ENCODE measurements at regions not wholly inside any gene's neighbourhood (a gene's known extent, or its start where the extent isn't known, plus 50 kb on each side); places are given as distances from the start of the nearest gene placed in this dataset.

GRCh38 chr6:132973514-132973993 lies 159.2 kb downstream of the RPS12 start:
- no peak for DNase-seq (ENCODE audit: low read depth in 2 of 2)

DNA sequence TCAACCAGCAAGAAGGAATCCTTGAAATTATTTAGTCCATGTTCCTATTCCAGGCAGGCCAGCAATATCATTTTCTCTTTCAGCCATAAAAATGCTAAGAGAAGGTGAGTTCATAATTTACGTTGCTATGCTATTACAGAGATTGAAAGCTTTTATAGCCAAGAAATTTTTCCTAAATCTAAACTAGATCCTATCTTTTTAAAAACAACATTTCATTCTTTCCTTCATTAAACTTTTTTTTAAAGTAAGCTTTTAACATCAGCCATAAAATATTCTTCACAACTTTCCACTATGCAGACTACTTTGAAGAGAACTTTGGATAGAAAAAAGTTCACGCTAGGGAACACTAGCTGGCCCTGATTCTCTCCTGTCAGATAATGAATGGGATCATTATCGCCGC lies 159.8 kb downstream of the RPS12 start:
- DNase-seq (ENCODE audit: low read depth in 2 of 2) = no peak

- no peak for DNase-seq (ENCODE audit: low read depth in 2 of 2)
Measured at GRCh38 chr6:132977413-132977812, 163.0 kb downstream of the RPS12 start.

DNA sequence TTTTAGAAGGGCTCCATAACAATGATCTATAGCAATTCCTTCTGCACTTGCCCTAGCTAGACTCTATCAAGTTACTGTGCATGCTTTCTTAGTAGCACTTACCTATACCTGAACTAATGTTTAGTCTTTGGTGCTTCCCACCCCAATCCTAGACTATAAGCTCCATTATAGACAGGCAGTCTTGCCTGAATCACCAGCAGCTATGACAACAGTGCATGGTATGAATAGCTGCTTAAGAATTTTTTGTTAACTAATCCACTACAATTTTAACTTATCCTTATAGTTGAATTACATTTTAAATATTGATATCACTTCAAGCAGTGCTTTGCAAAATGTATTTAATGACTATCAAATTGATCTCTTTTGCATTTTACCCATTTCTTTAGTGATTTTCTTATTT lies 164.3 kb downstream of the RPS12 start:
- DNase-seq (ENCODE audit: low read depth in 2 of 2) = no peak

- no peak for DNase-seq (ENCODE audit: low read depth in 2 of 2)
Measured at GRCh38 chr6:132993738-132994137, 179.4 kb downstream of the RPS12 start.

GRCh38 chr6:132995009-132995408 lies 180.6 kb downstream of the RPS12 start:
- no peak for DNase-seq (ENCODE audit: low read depth in 2 of 2)

DNA sequence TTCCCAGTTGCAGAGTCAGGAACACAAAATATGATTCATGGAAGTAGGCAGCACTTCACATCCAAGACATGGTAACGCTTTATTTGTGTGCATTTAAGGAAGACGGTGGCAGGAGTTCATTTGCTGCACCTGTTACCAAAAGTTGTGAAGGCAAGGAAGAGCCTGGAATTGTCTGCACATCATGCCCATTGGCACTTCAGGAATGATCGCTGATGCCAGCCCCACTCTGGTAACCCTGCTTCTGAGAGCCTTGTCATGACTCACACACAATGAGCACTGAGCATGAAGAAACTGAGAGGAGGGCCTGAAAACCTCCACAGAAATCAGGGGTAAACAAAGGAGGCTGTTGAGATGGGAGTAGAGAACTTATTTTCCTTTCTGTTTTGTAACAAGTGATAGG lies 181.1 kb downstream of the RPS12 start:
- DNase-seq (ENCODE audit: low read depth in 2 of 2) = no peak

DNA sequence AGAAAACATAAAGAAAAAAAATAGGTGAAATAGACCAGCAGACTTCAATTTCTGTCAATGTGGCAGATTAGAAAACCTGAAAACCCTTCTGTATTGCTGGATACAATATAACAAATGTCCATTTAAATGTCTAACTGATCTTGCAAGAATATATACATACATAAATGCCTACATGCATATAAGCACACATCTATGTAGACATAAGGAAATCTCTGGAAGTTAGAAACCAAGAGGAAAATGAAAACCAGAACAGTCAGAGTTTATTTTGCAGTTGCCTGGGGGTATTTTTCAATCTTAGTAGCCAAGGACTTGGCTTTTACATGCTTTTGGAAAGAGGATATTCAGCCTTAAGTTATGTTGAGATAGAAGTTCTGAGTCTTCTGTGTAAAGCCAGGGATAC lies 184.0 kb downstream of the RPS12 start:
- DNase-seq (ENCODE audit: low read depth in 2 of 2) = no peak

- no peak for DNase-seq (ENCODE audit: low read depth in 2 of 2)
Measured at GRCh38 chr6:133001040-133001565, 186.7 kb downstream of the RPS12 start.

- DNase-seq (ENCODE audit: low read depth in 2 of 2) = no peak
Measured at GRCh38 chr6:133004304-133004884, 190.0 kb downstream of the RPS12 start.

GRCh38 chr6:133012774-133013173 lies 198.4 kb downstream of the RPS12 start:
- DNase-seq (ENCODE audit: low read depth in 2 of 2) = no peak

DNA sequence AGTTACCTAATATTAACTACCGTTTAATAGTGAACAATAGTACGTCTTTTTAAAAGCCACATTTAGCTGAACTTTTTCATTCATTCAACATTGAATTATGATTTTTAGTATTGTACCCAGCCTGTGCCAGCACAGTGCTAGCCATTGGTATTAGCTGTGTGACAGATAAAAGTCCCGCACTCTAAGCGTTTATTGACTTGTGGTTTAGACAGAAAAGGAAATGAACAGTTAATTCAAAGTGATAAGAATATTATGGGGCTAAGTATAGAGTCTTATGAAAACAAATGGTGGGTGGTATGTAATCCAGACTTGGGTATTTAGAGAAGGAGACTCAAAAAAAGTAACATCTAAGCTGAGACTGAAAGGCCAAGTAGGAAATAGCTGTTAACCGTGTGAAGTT lies 202.3 kb downstream of the RPS12 start:
- no peak for DNase-seq (ENCODE audit: low read depth in 2 of 2)

GRCh38 chr6:133017581-133017980 lies 203.2 kb downstream of the RPS12 start:
- no peak for DNase-seq (ENCODE audit: low read depth in 2 of 2)

GRCh38 chr6:133026705-133027104 lies 212.3 kb downstream of the RPS12 start:
- DNase-seq (ENCODE audit: low read depth in 2 of 2) = no peak

GRCh38 chr6:133033263-133033662 lies 207.9 kb upstream of the EYA4 start:
- no peak for DNase-seq (ENCODE audit: low read depth in 2 of 2)

DNA sequence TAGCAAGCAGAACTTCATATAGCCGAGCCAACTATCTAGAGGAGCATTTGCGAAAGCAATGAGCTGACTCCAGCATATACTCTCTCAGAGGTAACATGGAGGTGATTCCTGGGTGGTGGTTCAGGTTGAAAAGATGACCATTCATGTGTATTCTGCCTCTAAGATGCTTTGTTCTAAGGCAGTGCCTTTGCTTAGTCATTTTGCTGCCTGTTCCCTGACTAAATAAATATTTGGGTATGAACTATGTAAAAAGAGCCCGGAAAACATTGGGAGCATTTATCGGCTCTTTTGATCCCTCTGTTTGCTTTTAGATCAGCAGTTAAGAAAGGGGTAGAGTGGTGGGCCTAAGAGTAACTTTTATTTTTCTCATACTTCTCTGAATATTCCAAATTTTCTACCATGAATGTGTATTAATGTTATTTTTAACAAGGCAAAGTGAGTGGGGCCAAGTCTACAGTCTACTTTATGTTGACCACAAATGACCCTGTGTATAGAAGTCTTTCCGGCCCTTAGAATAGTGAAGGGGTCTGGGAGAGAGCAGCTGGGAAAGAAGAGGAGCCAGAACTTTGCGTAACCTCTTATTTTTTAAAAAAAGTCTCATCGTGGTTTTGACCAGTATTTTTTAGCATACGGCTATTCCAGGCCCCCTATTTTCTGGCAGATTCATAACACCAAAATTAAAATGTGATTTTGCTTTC lies 206.5 kb upstream of the EYA4 start:
- no peak for DNase-seq (ENCODE audit: low read depth in 2 of 2)

- DNase-seq (ENCODE audit: low read depth in 2 of 2) = no peak
Measured at GRCh38 chr6:133040094-133040802, 200.9 kb upstream of the EYA4 start.

DNA sequence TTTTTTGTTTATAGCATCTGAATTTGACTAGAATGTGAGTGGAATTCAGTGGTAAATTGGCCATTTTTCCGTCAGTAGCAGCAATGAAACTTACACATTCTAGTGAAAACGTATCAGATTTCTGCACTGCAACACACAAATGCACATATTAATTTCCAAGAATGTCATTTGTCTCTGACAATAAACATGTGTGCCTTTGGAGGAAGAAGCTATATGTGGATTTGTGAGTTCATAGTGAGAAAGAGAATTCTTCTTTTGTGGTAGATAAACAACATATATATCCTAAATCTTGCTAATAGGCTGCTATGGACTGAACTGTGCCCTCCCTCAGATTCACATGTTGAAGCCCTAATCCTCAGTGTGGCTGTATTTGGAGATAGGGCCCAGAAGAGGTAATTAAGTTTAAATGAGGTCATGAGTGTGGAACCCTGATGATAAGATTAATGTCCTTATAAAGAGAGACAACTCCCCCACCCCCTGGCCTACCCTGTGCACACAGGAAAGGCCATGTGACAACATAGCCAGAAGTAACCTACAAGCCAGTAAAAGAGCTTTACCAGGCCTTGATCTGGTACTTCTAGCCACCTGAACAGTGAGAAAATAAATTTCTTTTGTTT lies 200.2 kb upstream of the EYA4 start:
- DNase-seq (ENCODE audit: low read depth in 2 of 2) = no peak

GRCh38 chr6:133042550-133043120 lies 198.5 kb upstream of the EYA4 start:
- DNase-seq (ENCODE audit: low read depth in 2 of 2) = no peak

- DNase-seq (ENCODE audit: low read depth in 2 of 2) = no peak
Measured at GRCh38 chr6:133046576-133046975, 194.6 kb upstream of the EYA4 start.

- DNase-seq (ENCODE audit: low read depth in 2 of 2) = no peak
Measured at GRCh38 chr6:133047065-133047665, 194.0 kb upstream of the EYA4 start.

- no peak for DNase-seq (ENCODE audit: low read depth in 2 of 2)
Measured at GRCh38 chr6:133047706-133048105, 193.5 kb upstream of the EYA4 start.
